ENCODE measurements at regions not wholly inside any gene's neighbourhood (a gene's known extent, or its start where the extent isn't known, plus 50 kb on each side); places are given as distances from the start of the nearest gene placed in this dataset.
"Not testable (repeated sequence)": the region's sequence is repeated elsewhere in the genome, so short reads cannot be mapped to it uniquely, and the experiment has no call there.

- Histone ChIP-seq H3K36me3 (ENCODE audit: control insufficient read depth in 2 of 2, extremely low read depth in 1 of 2, insufficient read depth in 2 of 2, low read length in 2 of 2) (no peaks in the 10 kb centered on the region), H4K20me1 (ENCODE audit: control insufficient read depth, extremely low read depth, insufficient read depth, low read length) (no peaks in the 10 kb centered on the region), H3K4me3 (ENCODE audit: control insufficient read depth in 2 of 3, extremely low read depth in 1 of 3, insufficient read depth in 2 of 3, low read depth in 1 of 3, low read length in 3 of 3) (no peak overlapping the region), H2AFZ (ENCODE audit: control insufficient read depth, low read length) (no peak overlapping the region), H3K79me2 (ENCODE audit: control insufficient read depth, insufficient read depth, low read length) (no peaks in the 10 kb centered on the region), H3K4me2 (ENCODE audit: control insufficient read depth, extremely low read depth, insufficient read depth, low read depth, low read length) (no peak overlapping the region), H3K9me1 (ENCODE audit: control insufficient read depth, extremely low read depth, insufficient read depth, low read length) (no peaks in the 10 kb centered on the region), H3K27me3 (ENCODE audit: control insufficient read depth, extremely low read depth, insufficient read depth, low read length) (no peaks in the 10 kb centered on the region), H3K9me3 (ENCODE audit: control insufficient read depth, low read depth, low read length) (no peaks in the 10 kb centered on the region), H3K27ac (ENCODE audit: control insufficient read depth, insufficient read depth, low read length) (no peak overlapping the region), H3K4me1 (ENCODE audit: control insufficient read depth, extremely low read depth, insufficient read depth, low read length) (no peaks in the 10 kb centered on the region), H3K9ac (ENCODE audit: control insufficient read depth, extremely low read depth, insufficient read depth, low read length) (no peak overlapping the region)
- dilution Hi-C loops (cut with MboI; ENCODE audit: extremely low pct_ligation_motif_present, low sequenced_read_pairs) = loop anchor here (25.0 kb wide), 1 partner anchor 160 kb away; no protein-coding TSS in a partner anchor
- TF ChIP-seq EZH2 (IDR thresholded peaks at IDR 0.05; ENCODE audit: low read length) (no peak), CTCF (optimal IDR thresholded peaks at IDR 0.05 in 1 of 3, IDR thresholded peaks at IDR 0.05 in 1 of 3, conservative IDR thresholded peaks at IDR 0.05 in 1 of 3; ENCODE audit: extremely low read depth in 1 of 3, insufficient read depth in 2 of 3, low read length in 3 of 3) (no peak)
- FAIRE-seq (no peak), DNase-seq (ENCODE audit: low read depth, low spot score) (no peak)
Observed at GRCh38 chr13:99677116-99677951, 176.1 kb downstream of the TM9SF2 start.

GRCh38 chr13:99671746-99672145, 170.5 kb downstream of the TM9SF2 start:
- no peaks in the 10 kb centered on the region for H4K20me1 ChIP-seq (ENCODE audit: control insufficient read depth, extremely low read depth, insufficient read depth, low read length)
- H3K4me1 ChIP-seq (ENCODE audit: control insufficient read depth, extremely low read depth, insufficient read depth, low read length) = no peaks in the 10 kb centered on the region
- H3K36me3 ChIP-seq (ENCODE audit: control insufficient read depth in 2 of 2, extremely low read depth in 1 of 2, insufficient read depth in 2 of 2, low read length in 2 of 2) = no peaks in the 10 kb centered on the region
- H3K27me3 ChIP-seq (ENCODE audit: control insufficient read depth, extremely low read depth, insufficient read depth, low read length) = no peaks in the 10 kb centered on the region
- DNase-seq (ENCODE audit: low read depth, low spot score) = no peak
- H3K79me2 ChIP-seq (ENCODE audit: control insufficient read depth, insufficient read depth, low read length) = no peaks in the 10 kb centered on the region
- H3K4me3 ChIP-seq (ENCODE audit: control insufficient read depth in 2 of 3, extremely low read depth in 1 of 3, insufficient read depth in 2 of 3, low read depth in 1 of 3, low read length in 3 of 3) = no peak overlapping the region
- no peaks in the 10 kb centered on the region for H3K9me3 ChIP-seq (ENCODE audit: control insufficient read depth, low read depth, low read length)
- no peak for TF ChIP-seq CTCF (optimal IDR thresholded peaks at IDR 0.05 in 1 of 3, IDR thresholded peaks at IDR 0.05 in 1 of 3, conservative IDR thresholded peaks at IDR 0.05 in 1 of 3; ENCODE audit: extremely low read depth in 1 of 3, insufficient read depth in 2 of 3, low read length in 3 of 3)
- TF ChIP-seq EZH2 (IDR thresholded peaks at IDR 0.05; ENCODE audit: low read length) = no peak
- FAIRE-seq = no peak
- no peak overlapping the region for H3K9ac ChIP-seq (ENCODE audit: control insufficient read depth, extremely low read depth, insufficient read depth, low read length)
- no peaks in the 10 kb centered on the region for H3K9me1 ChIP-seq (ENCODE audit: control insufficient read depth, extremely low read depth, insufficient read depth, low read length)
- no peak overlapping the region for H2AFZ ChIP-seq (ENCODE audit: control insufficient read depth, low read length)
- dilution Hi-C loops (cut with MboI; ENCODE audit: extremely low pct_ligation_motif_present, low sequenced_read_pairs) = no loop called here
- H3K4me2 ChIP-seq (ENCODE audit: control insufficient read depth, extremely low read depth, insufficient read depth, low read depth, low read length) = no peak overlapping the region
- no peak overlapping the region for H3K27ac ChIP-seq (ENCODE audit: control insufficient read depth, insufficient read depth, low read length)

GRCh38 chr13:99669096-99669495, 167.8 kb downstream of the TM9SF2 start:
- FAIRE-seq; H2AFZ ChIP-seq (ENCODE audit: control insufficient read depth, low read length); H3K79me2 ChIP-seq (ENCODE audit: control insufficient read depth, insufficient read depth, low read length); H3K27ac ChIP-seq (ENCODE audit: control insufficient read depth, insufficient read depth, low read length); H4K20me1 ChIP-seq (ENCODE audit: control insufficient read depth, extremely low read depth, insufficient read depth, low read length); H3K9me3 ChIP-seq (ENCODE audit: control insufficient read depth, low read depth, low read length); H3K9me1 ChIP-seq (ENCODE audit: control insufficient read depth, extremely low read depth, insufficient read depth, low read length); H3K27me3 ChIP-seq (ENCODE audit: control insufficient read depth, extremely low read depth, insufficient read depth, low read length); H3K4me1 ChIP-seq (ENCODE audit: control insufficient read depth, extremely low read depth, insufficient read depth, low read length); H3K36me3 ChIP-seq (ENCODE audit: control insufficient read depth in 2 of 2, extremely low read depth in 1 of 2, insufficient read depth in 2 of 2, low read length in 2 of 2); H3K4me2 ChIP-seq (ENCODE audit: control insufficient read depth, extremely low read depth, insufficient read depth, low read depth, low read length); H3K9ac ChIP-seq (ENCODE audit: control insufficient read depth, extremely low read depth, insufficient read depth, low read length); DNase-seq (ENCODE audit: low read depth, low spot score); dilution Hi-C loops (cut with MboI; ENCODE audit: extremely low pct_ligation_motif_present, low sequenced_read_pairs); H3K4me3 ChIP-seq (ENCODE audit: control insufficient read depth in 2 of 3, extremely low read depth in 1 of 3, insufficient read depth in 2 of 3, low read depth in 1 of 3, low read length in 3 of 3): not testable (repeated sequence)
